Fibroblast of mammary gland (primary cell): ENCODE measurements at regions not wholly inside any gene's neighbourhood (a gene's known extent, or its start where the extent isn't known, plus 50 kb on each side); places are given as distances from the start of the nearest gene placed in this dataset.

Experiments used
- DNase-seq: peaks from one replicate; pipeline ENCODE4 v3.0.0-alpha.2; 2010; ENCODE audit warnings: low read depth
- H3K4me3 ChIP-seq: 2 replicates; pipeline ENCODE4 v1.5.1; 2011; ENCODE audit warnings: low read depth, mild to moderate bottlenecking, low read length, moderate library complexity; ENCODE audit not compliant: control insufficient read depth
- CTCF ChIP-seq: conservative IDR thresholded peaks from 2 replicates; pipeline ENCODE4 v1.5.1; 2011; ENCODE audit warnings: low read depth, low read length, inconsistent platforms; ENCODE audit not compliant: control insufficient read depth, insufficient read depth

GRCh38 chr18:7288544-7288943, 57.7 kb downstream of the LRRC30 start:
- no peak overlapping the region for H3K4me3 ChIP-seq
- DNase-seq, result no peak
- TF ChIP-seq CTCF, result no peak

- no peak overlapping the region for H3K4me3 ChIP-seq
- no peak for DNase-seq
- no peak for TF ChIP-seq CTCF
Observed at GRCh38 chr18:7290077-7290476, 59.2 kb downstream of the LRRC30 start.

GRCh38 chr18:7291046-7291445, 60.2 kb downstream of the LRRC30 start:
- TF ChIP-seq CTCF, result no peak
- DNase-seq, result no peak
- H3K4me3 ChIP-seq, result no peak overlapping the region

GRCh38 chr18:7298149-7298548, 67.3 kb downstream of the LRRC30 start:
- DNase-seq, result no peak

GRCh38 chr18:7301094-7301493, 70.2 kb downstream of the LRRC30 start:
- no peak for TF ChIP-seq CTCF
- no peak overlapping the region for H3K4me3 ChIP-seq
- no peak for DNase-seq

More at GRCh38 chr18:7298149-7298548, 67.3 kb downstream of the LRRC30 start:
- no peak for TF ChIP-seq CTCF
- H3K4me3 ChIP-seq, result no peak overlapping the region

GRCh38 chr18:7303316-7304060, 72.6 kb downstream of the LRRC30 start:
- no peak for DNase-seq
- H3K4me3 ChIP-seq, result no peak overlapping the region
- TF ChIP-seq CTCF, result no peak

- TF ChIP-seq CTCF, result no peak
- H3K4me3 ChIP-seq, result no peak overlapping the region
- DNase-seq, result no peak
Observed at GRCh38 chr18:7304061-7304370, 73.1 kb downstream of the LRRC30 start.
